HFFc6 (cell line): ENCODE measurements at regions not wholly inside any gene's neighbourhood (a gene's known extent, or its start where the extent isn't known, plus 50 kb on each side); places are given as distances from the start of the nearest gene placed in this dataset.

Experiments used
- DNase-seq: peaks from one replicate; pipeline ENCODE4 v3.0.0-alpha.2; 2018
- H3K27ac Mint-ChIP-seq: 2 replicates; pipeline ENCODE4 v1.8.0; 2020; ENCODE audit warnings: mild to moderate bottlenecking, mixed read lengths
- H3K27me3 Mint-ChIP-seq: 2 replicates; pipeline ENCODE4 v1.8.0; 2021; ENCODE audit warnings: mild to moderate bottlenecking, moderate library complexity, mixed read lengths; ENCODE audit not compliant: insufficient read depth
- H3K36me3 Mint-ChIP-seq: 2 replicates; pipeline ENCODE4 v1.8.0; 2021; ENCODE audit warnings: low read depth, mixed read lengths
- H3K4me1 Mint-ChIP-seq: 2 replicates; pipeline ENCODE4 v1.8.0; 2020; ENCODE audit warnings: low read depth, mixed read lengths
- H3K4me3 Mint-ChIP-seq: 2 replicates; pipeline ENCODE4 v1.8.0; 2020; ENCODE audit warnings: mild to moderate bottlenecking, moderate library complexity, mixed read lengths
- H3K9me3 Mint-ChIP-seq: 2 replicates; pipeline ENCODE4 v1.8.0; 2020; ENCODE audit warnings: mild to moderate bottlenecking, mixed read lengths
- CTCF ChIP-seq: fragments of 200-600 bp; sonication (generic); IDR thresholded peaks from 2 replicates; pipeline ENCODE4 v1.5.0; 2021; ENCODE audit warnings: antibody characterized with exemption, mild to moderate bottlenecking

GRCh38 chr6:87767478-87767877 is 65.4 kb upstream of the AKIRIN2 start:
- no peak for TF ChIP-seq CTCF
- Mint-ChIP-seq H3K36me3 (no peaks in the 10 kb centered on the region), H3K9me3 (no peaks in the 10 kb centered on the region), H3K27ac (no peak overlapping the region), H3K4me1 (peaks cover 12% of the 10 kb centered on the region), H3K4me3 (no peak overlapping the region), H3K27me3 (peaks cover 4% of the 10 kb centered on the region; the same call in 1 of the 2 replicates)
- DNase-seq = no peak

GRCh38 chr6:87766211-87766610 is 64.2 kb upstream of the AKIRIN2 start:
- TF ChIP-seq CTCF = no peak
- Mint-ChIP-seq H3K27me3 (peaks cover 4% of the 10 kb centered on the region; the same call in 1 of the 2 replicates), H3K27ac (no peak overlapping the region), H3K4me1 (peaks cover 8% of the 10 kb centered on the region), H3K36me3 (no peaks in the 10 kb centered on the region), H3K4me3 (no peak overlapping the region), H3K9me3 (no peaks in the 10 kb centered on the region)
- no peak for DNase-seq

- Mint-ChIP-seq H3K9me3 (no peaks in the 10 kb centered on the region), H3K4me1 (peaks cover 8% of the 10 kb centered on the region), H3K4me3 (no peak overlapping the region), H3K27ac (no peak overlapping the region), H3K27me3 (peaks cover 2% of the 10 kb centered on the region; the same call in 1 of the 2 replicates), H3K36me3 (no peaks in the 10 kb centered on the region)
- no peak for TF ChIP-seq CTCF
- no peak for DNase-seq
Observed at GRCh38 chr6:87763901-87764300, 61.9 kb upstream of the AKIRIN2 start.

- no peak for DNase-seq
- Mint-ChIP-seq H3K27me3 (peaks cover 2% of the 10 kb centered on the region; the same call in 1 of the 2 replicates), H3K9me3 (no peaks in the 10 kb centered on the region), H3K4me3 (no peak overlapping the region), H3K27ac (no peak overlapping the region), H3K36me3 (no peaks in the 10 kb centered on the region), H3K4me1 (peaks cover 8% of the 10 kb centered on the region)
- no peak for TF ChIP-seq CTCF
Observed at GRCh38 chr6:87763276-87763675, 61.2 kb upstream of the AKIRIN2 start.

GRCh38 chr6:87762116-87762515 is 60.1 kb upstream of the AKIRIN2 start:
- H3K27me3 Mint-ChIP-seq = no peaks in the 10 kb centered on the region
- no peak for DNase-seq
- no peak overlapping the region for H3K4me3 Mint-ChIP-seq
- H3K4me1 Mint-ChIP-seq = peaks cover 12% of the 10 kb centered on the region
- H3K27ac Mint-ChIP-seq = no peak overlapping the region
- no peaks in the 10 kb centered on the region for H3K36me3 Mint-ChIP-seq
- no peaks in the 10 kb centered on the region for H3K9me3 Mint-ChIP-seq
- no peak for TF ChIP-seq CTCF

- Mint-ChIP-seq H3K4me1 (peaks cover 28% of the 10 kb centered on the region), H3K9me3 (no peaks in the 10 kb centered on the region), H3K4me3 (no peak overlapping the region), H3K27me3 (no peaks in the 10 kb centered on the region; the same call in 1 of the 2 replicates), H3K36me3 (no peaks in the 10 kb centered on the region), H3K27ac (no peak overlapping the region)
- no peak for TF ChIP-seq CTCF
- DNase-seq = no peak
Observed at GRCh38 chr6:87757792-87758191, 55.8 kb upstream of the AKIRIN2 start.
